ENCODE measurements at regions not wholly inside any gene's neighbourhood (a gene's known extent, or its start where the extent isn't known, plus 50 kb on each side); places are given as distances from the start of the nearest gene placed in this dataset.

DNA sequence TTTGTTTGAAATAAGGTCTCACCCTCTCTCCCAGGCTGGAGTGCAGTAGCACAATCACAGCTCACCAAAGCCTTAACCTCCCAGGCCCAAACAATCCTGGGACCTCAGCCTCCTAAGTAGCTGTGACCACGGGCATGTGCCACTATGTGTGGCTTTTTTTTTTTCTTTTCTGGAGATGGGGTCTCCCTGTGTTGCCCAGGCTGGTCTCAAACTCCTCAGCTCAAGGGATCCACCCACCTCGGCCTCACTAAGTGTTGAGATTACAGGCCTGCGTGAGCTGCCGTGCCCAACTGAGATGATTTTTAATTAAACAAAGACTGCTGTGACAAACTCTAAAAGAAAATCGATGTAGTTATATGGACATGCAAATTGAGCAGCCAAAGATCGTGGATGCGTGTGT is 768.4 kb upstream of the ADGRL2 start:
- no peak for DNase-seq

DNA sequence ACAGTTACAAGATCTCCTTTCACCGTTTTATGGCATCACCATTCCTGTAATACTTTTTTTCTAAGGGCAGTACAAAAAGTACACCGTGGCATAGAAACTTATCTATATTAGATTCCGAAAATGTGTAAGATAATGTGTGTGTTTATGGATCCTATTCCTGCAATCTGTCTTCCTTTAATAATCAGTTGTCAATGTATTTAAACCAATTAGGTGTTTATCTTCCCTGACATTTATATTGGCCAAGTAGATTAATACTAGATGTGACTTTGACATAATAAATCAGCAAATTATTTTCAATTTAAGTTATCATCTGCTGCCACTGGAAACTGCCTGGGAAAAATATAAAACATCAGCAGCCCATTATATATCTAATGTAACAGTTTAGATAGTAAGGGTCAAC is 770.3 kb upstream of the ADGRL2 start:
- DNase-seq = no peak

DNA sequence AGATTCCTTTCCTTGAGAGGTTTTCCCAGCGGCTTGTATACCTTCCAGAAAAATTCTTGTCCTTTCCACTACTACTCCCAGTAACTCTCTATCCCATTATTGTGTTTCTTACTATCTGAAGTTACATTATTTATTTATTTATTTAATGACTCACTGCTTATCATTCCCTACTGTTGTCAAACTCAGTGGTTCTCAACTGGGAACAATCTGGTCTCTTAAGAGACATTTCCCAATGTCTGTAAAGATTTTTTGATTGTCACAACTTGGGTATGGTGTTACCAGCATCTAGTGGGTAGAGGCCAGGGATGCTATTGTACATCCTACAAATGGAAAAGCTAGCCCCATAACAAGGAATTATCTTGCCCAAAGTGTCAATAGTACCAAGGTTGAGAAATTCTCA is 771.5 kb upstream of the ADGRL2 start:
- DNase-seq = no peak

DNA sequence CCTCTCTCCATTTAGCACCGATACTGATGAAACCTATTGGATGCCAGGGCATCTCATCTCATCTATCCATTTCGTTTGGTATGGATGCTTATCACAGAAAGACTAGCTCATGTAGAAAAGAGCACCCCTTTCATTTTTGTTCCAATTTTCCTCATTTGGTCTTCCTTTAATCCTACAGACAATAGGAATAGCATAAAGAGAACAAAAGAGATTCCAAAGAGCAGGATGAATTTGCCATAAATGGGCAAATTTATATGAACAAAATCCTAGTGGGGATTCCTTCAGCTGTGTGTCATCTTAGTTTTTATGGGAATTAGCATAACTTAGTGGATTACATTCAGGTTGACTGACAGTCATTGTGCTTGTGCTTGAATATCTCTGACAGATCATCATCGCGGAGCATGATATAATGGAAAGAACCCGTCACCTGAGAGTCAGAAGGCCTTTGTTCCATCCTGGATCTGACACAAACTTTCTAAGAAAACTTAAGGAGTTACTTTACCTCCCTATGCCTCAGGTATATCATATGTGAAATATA is 777.5 kb upstream of the ADGRL2 start:
- DNase-seq = no peak

DNA sequence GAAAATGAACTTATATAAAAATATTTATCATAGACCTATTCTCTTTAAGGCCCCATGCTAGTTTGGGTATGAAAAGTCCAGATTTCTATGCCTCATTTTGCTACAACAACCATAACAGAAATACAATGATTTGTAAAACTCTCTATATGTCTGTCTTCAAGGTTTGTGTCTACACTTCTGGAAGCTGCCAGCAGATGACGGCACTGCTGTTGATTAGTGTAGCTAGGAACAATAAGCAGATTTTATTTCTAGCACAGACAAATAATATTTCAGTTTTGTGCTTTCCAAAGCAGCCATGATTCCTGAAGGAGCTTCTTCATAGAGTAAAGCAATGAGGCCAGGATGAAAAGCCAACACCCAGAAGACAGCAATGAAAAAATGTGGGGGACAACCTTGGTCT is 779.6 kb upstream of the ADGRL2 start:
- DNase-seq = no peak

DNA sequence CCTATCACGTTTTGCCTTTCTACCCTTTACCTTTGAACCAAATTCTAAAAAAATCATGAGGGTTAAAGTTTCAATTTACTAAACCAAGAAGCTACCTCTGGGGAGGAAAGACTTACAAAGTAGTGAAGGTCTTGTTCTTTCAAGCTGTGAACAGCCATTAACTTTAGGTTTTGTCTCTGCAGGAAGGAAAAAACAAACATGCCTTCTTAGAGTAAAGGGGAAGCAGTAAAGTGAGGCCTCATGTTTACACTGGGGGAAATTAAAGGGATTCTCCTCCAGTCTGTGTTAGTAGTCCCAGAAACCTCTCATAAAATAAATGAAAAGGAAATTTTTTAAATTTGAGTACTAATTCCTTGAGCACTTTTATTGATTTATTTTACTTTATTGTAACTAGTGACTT is 780.2 kb upstream of the ADGRL2 start:
- DNase-seq = no peak

DNA sequence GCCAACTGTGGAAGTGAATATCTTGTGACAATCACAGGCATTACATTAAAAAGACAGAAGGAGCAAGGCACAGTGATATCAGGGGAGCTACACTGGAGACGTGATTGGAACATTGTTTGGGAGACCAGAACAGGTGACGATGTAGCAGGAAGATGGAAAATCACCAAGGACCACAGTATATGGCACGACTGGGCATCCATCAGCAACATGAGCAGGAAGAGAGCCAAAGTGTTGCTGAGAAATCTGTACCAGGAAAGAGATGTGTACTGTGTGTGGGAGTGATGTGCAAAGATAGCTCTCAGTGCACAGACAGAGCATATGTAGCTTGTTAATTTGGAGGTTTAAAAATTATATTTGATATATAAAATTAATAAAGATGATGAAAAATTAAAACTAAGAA is 790.6 kb upstream of the ADGRL2 start:
- no peak for DNase-seq

DNA sequence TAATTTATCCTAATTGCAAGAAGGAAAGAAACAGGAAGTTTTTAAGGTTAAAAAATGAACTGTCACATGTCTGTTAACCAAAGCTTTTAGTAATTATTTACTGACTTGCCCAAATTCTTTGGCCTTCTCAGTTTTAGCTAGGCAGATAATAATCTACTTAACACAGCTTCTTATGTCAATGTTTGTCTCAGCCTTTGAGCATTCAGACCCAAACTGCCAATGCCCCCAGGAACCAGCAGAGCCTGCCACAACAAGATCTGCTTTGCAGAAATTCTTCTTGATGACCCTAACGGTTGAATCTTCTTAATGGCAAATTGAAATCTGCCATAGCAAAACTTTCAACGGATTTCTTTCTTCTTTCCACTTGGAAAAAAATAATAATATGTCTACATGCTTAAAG is 792.4 kb upstream of the ADGRL2 start:
- no peak for DNase-seq

DNA sequence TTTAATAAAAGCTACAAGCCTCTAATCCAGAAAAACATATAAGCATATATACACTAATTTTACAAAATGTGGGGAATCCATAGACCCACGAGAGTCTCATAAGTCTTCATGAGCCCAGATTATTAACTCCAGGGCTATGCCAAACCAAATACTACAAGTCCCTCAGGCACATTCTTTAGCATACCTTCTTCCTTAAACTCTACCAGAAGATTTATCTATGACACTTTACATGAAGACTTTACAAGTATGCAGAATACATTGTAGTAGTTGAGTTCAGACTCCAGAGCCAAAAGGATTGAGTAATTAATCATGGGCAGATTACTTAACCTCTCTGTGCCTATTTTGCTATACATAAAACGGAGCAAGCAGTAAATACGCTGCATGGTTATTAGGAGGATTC is 793.7 kb upstream of the ADGRL2 start:
- no peak for DNase-seq

DNA sequence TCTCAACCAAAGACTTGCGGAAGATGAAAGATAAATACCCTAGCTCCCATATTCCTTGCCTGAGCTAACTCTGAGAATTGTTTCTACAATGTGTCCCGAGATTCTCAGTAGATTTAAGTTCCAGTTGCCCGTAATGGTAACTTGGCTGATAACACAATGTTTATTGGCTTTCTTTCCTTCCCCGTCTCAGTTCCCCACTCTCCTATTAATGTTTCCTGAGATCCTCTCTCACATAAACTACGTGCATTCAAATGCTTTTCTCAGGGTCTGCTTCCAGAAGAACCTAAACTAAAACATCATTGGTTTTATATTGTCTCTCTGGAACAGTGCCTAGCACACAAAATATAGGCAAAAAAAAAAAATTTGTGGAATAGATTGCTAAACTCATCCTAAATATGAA is 794.2 kb upstream of the ADGRL2 start:
- no peak for DNase-seq

DNA sequence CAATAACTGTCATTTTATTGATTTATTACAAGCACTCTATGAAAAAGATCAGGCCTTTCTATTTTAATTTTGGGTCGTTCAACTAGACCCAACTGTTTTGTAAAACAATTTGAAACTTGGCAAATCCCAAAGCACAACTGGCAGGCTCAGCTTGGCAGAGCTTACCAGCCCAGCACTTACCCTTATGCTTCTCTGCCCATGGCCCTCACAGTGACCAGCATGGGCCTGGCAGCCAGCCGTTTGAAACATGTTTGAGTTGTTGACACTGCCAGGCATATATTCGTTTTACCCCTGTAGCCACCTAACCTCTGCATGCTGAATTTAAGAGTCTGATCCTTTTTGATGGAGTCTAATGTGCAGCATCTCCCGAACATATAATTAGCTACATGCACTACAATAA is 796.7 kb upstream of the ADGRL2 start:
- no peak for DNase-seq

DNA sequence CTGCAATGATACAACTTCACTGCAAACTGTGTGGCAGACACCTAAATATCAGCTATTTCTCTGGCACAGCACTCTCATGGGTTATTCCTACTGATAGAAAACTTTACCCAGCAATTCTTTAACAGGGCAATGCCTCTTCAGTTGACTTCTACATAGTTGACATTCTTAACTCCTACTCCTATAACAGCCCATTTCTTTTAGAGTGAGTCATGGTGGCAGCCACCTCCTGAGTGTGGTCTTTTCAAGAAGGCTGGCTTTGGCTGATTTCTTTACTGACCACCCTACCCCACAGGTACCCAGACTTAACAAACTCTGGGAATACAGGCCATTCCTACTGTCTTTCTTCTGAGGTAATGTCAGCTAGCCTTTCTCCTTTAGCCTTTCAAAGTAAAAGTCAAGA is 805.8 kb upstream of the ADGRL2 start:
- DNase-seq = no peak

DNA sequence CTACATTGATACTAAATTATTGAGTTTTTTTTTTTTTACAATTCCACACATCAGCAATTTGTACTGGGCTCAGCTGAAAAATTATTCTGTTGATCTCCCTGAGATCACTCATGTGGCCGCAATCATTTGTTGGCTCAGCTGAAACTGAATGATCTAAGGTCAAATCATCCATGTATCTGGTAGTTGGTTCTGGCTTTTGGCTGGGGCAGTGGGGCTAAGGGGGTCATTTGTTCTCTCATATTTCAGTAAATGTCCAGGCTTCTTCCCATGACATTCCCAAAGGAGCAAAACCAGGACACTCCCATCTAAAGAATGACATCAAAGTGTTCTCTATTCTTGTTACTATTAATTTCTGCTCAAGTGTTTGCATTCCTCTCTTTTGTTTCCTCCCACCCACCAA is 806.7 kb upstream of the ADGRL2 start:
- no peak for DNase-seq

DNA sequence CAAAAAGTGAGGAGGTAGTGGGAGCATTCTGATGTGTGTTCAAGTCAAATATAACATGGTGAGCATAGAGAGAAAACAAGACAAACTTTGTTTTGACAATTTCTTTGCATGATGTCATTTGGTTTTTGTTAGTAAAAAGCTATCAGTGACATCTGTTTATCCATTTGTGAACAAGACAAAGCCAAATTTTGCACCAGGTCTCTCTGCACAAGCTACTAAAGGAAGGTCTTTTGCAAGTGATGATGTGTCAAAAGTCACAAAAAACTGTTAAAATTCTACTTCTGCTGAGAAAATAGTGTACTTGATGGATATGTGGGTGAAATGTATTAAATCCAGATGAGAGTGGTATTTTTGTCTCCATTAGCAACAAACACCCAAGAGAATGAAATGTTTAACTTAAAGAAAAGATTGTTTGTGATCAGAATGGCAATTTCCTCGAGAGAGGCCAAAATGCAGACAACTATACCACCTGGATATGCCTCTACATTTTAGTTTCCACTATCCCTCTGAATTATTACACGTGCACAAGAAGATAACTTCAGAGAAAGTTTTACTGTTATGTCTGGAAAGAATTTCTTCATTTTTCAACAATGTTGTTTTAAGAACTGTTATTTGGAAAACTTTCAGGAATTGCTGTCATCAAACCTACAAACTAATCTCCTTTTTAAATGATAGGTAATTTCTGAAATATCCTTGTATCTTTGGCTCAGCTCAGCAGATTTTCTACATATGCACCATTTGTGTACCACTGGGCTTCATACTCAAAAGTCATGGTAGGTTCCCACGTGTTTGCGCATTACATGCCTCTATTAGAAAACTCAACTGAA is 807.4 kb upstream of the ADGRL2 start:
- no peak for DNase-seq

DNA sequence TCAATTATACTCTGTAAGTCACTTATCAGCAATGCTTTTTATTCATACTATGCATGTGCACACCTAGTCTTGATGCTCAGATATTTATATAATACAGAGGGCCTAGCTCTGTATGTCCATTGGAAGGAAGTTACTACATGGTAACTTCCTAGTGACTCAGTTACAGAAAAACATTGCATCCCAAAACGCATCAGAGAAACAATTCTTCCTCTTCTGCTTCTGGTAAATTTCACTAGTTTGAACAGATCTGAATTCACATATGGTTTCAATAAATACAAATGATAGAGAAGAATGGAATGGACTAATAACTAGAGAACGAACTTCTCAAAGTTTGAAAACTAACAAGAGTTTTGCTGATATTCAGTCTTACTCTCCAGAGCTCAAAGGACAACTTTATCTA is 811.3 kb upstream of the ADGRL2 start:
- DNase-seq = no peak

DNA sequence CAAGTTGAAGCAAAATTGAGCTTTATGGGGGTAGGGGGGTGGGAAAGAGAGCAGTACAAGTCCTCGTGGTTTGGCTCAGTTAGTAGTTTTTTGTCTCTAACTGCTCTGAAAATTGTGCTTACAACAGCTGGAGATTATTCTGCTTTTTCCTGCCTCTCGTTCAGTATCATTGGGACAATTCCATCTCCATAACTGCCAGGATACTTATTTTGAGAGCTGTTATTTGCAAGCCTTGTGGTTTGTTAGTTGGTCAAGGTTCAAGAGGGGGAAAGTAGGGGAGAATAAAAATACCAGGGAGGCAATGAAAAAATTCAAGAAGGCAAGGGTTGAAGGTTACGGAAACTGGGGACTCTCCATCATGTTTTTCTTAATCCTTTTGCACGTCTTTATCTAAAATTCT is 811.8 kb upstream of the ADGRL2 start:
- DNase-seq = no peak

DNA sequence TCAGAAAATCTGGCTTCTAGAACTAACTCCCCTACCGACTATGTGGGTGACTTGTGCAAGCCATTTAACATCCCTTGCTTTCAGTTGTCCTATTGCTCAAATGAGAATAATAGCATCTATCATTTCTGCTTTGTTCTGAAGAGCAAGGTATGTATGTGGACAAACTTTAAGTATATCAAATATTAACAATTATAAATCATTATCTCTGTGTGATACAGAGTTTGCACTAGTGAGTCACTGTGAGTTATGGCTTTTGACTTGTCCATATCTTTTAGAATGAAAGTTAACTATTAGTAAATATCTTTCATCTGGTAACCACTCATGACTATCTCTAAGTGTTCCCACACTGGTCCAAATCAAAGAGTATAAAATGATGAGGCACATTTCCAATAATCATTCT is 812.9 kb upstream of the ADGRL2 start:
- DNase-seq = no peak

DNA sequence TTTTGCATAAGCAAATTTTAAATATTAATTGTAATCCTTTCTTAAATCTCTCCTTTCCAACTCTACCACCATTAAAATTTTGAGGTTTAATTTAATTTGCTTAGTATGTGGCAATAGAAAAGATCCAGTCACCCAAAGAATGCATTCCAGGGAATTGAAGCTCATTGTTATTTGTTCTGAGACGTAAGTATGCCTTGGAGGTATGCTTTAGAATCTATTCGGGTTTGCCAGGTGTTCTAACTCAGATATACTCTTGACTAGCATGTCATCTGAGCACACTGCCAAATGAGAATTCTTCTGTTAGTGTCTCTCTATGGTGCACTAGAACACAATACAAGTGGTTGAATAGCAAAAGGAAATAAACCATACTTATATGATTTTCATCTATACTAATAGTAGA is 813.6 kb upstream of the ADGRL2 start:
- no peak for DNase-seq

DNA sequence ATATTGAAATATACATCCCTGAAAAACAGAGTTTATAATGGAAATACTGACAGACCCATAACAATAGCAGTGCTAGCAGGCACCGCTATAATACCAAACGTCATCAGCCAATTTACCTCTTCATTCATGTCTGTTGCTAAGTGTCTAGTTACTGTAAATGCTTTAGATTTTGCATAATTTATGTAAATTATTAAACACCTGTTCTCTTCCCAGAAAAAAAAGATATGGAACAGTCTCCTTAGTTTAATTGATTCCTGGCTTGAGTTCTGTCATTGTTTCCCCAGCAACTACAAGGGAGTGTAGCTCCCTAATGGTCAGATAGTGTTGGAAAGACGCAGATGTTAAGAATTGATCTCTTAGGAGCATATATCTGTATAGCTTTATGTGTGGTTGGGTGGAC is 817.9 kb upstream of the ADGRL2 start:
- no peak for DNase-seq

DNA sequence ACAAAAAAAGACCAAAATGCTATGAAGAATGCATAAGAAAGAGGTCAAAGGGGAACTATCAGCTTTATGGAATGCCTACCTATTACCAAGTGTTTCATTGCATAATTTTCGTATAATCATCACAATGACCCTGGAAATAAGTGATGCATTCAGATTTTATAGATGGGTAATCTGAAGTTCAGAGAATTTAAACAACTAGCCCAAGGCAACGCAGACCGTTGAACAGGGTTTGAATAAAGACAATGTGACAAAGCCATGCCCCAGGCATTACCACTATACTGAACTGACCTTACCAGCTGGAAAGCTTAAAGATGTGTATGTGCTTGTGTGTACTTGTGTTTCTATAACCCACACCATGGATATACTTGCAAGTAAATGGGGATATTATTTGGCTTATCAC is 827.6 kb upstream of the ADGRL2 start:
- no peak for DNase-seq

DNA sequence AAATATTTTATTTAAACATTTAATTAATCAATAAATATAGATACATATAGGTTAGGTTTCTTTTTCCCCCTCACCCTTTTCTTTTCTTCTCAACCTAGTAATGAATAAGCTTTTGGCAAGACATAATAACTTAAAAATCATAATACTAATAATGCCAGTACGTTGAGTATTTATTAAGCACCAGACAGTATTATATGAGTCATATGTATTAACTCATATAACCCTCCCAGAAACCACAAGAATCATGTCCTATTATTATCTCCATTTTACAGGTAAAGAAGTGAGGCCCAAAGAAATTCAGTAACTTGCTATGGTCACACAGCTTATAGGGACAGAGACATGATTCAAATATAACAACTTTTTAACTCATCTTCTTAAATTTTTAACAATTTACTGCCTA is 834.5 kb upstream of the ADGRL2 start:
- no peak for DNase-seq

DNA sequence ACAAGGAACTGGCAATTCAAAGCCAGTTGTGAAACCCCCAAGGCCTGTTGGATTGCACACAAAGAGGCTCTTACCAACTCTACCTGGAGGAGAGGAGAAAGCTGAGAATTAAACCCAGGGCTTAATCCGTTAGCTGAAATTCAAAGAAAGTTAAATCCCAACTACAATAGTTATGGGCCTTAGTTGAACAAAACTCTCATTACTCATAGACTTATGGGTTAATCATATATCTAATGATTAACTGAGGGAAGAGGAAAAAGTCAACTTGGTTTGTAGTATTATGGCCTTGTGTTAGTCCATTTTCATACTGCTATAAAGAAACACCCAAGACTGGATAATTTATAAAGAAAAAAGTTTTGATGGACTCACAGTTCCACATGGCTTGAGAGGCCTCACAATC is 838.2 kb upstream of the ADGRL2 start:
- DNase-seq = no peak

DNA sequence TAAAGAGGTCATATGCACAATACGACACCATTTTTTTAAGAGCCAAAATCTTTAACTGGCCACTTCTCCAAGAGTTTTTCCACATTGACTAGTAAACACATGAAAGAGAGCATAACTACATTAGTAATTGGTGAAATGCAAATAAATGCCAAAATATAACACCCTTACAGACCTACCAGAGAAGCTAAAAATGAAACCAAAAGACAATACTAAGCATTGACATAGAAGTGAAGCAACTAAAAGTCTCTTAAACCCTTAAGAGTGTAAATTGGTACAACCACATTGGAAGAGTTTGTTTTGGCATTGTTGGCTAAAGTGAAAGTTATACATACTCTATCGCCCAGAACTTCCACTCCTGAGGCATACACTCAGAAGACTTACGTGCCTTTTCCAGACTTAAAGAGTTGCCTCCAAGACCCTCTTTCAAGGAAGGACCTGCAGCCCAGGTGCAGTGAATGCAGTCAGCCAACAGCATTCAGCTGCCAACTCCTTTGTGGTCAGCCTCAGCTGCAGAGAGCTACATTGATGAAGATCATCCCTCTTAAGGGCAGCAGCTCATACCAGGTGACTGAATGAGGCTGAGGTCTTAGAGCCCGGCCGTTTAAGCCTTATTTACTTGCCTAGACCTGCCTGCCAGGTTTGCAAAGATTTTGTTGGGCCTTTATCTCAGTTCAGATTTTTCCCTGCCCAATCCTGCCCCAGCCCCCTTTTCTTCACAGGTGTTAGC is 839.1 kb upstream of the ADGRL2 start:
- DNase-seq = no peak

DNA sequence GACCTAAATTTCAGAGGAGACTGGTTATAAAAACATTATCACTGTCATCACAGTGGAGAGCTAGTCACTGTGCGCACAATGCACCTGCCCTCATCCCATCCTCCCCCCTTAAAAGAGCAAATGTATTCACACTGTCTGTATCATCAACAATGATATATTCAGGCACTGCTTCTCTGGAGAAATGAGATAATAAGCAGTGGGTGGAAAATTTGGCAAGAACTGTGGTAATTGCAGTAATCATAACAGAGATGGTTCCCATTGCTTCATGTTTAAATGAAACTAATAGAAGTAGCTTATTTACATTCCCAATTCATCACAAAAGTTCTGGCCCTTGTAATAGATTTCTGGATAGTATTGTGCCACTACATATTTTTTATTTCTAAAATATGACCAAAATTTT is 867.4 kb upstream of the ADGRL2 start:
- DNase-seq = no peak

DNA sequence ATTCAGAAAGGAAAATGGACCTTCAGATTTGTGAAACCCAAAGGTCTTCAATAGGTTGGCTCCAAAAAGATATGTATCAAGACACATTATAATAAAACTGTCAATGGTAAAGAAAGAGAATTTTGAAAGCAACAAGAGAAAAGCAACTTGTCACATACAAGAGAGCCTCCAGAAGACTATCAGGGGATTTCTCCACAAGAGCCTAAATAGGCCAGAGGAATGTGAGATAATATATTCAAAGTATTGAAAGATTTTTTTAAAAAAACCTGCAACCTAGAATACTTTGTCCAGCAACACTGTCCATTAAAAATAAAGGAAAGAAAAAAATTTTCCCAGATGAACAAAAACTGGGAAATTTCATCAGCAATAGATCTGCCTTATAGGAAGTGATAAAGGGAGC is 869.6 kb upstream of the ADGRL2 start:
- no peak for DNase-seq

Data from NCI-H1694 (cell line).